Common myeloid progenitor, CD34-positive (primary cell): ENCODE measurements at regions not wholly inside any gene's neighbourhood (a gene's known extent, or its start where the extent isn't known, plus 50 kb on each side); places are given as distances from the start of the nearest gene placed in this dataset.
A peak's percentile ranks its signal among the peaks of the same experiment; 100 is the strongest.
"Not testable (repeated sequence)": the region's sequence is repeated elsewhere in the genome, so short reads cannot be mapped to it uniquely, and the experiment has no call there.

Experiments used
- CTCF ChIA-PET: fragments of 350-600 bp; sonication (Branson Sonifier 250); formaldehyde crosslinking; loops from one replicate; lab custom pipeline; 2021; ENCODE audit warnings: antibody characterized with exemption; lab: Charles Lee
- POLR2A ChIA-PET: fragments of 350-600 bp; sonication (Branson Sonifier 250); formaldehyde crosslinking; loops from one replicate; lab custom pipeline; 2021; ENCODE audit warnings: antibody characterized with exemption; lab: Charles Lee
- DNase-seq, 3 donors: peaks; one replicate each; pipeline versions ENCODE4 v3.0.0 to v3.0.0-alpha.2; 2013
- H3K27ac ChIP-seq, 2 experiments: 1 replicate in 1 of 2; 2 replicates in 1 of 2; pipeline ENCODE4 v1.7.0; 2013; ENCODE audit warnings: inconsistent platforms in 2 of 2, low read length in 2 of 2, mild to moderate bottlenecking in 2 of 2, low read depth in 1 of 2, moderate library complexity in 1 of 2; ENCODE audit not compliant: severe bottlenecking in 2 of 2, insufficient read depth in 1 of 2, poor library complexity in 1 of 2
- H3K27me3 ChIP-seq, 5 experiments: replicated peaks in 2 of 5; 1 replicate in 3 of 5; 2 replicates in 2 of 5; pipeline versions ENCODE4 v1.6.1 to v1.7.0; 2013; ENCODE audit warnings: low read length in 4 of 5, mild to moderate bottlenecking in 2 of 5, moderate library complexity in 2 of 5, inconsistent platforms in 1 of 5; ENCODE audit not compliant: insufficient read depth in 5 of 5, control insufficient read depth in 4 of 5
- H3K36me3 ChIP-seq, 4 experiments: 1 replicate in 2 of 4; 2 replicates in 2 of 4; pipeline versions ENCODE4 v1.6.1 to v1.7.0; 2013; ENCODE audit warnings: low read length in 3 of 4, control low read depth in 1 of 4, mild to moderate bottlenecking in 1 of 4; ENCODE audit not compliant: control insufficient read depth in 4 of 4, insufficient read depth in 4 of 4
- H3K4me1 ChIP-seq, 4 experiments: 1 replicate in 3 of 4; 2 replicates in 1 of 4; pipeline versions ENCODE4 v1.6.1 to v1.7.1; 2013; ENCODE audit warnings: low read length in 3 of 4, mild to moderate bottlenecking in 3 of 4, control low read depth in 1 of 4, inconsistent platforms in 1 of 4, moderate library complexity in 1 of 4; ENCODE audit not compliant: control insufficient read depth in 4 of 4, insufficient read depth in 4 of 4; ENCODE audit errors: control extremely low read depth in 1 of 4
- H3K4me3 ChIP-seq, 7 experiments: 1 replicate in 4 of 7; 2 replicates in 3 of 7; pipeline versions ENCODE4 v1.5.1 to v1.7.0; 2013; ENCODE audit warnings: mild to moderate bottlenecking in 7 of 7, low read length in 6 of 7, moderate library complexity in 6 of 7, inconsistent platforms in 2 of 7, low read depth in 2 of 7, control low read depth in 1 of 7; ENCODE audit not compliant: insufficient read depth in 4 of 7, control insufficient read depth in 1 of 7; ENCODE audit errors: extremely low read depth in 1 of 7
- H3K9me3 ChIP-seq, 5 experiments: 1 replicate in 4 of 5; 2 replicates in 1 of 5; pipeline versions ENCODE4 v1.6.1 to v1.7.1; 2013; ENCODE audit warnings: low read length in 4 of 5, mild to moderate bottlenecking in 2 of 5, inconsistent platforms in 1 of 5, low read depth in 1 of 5, moderate library complexity in 1 of 5; ENCODE audit not compliant: control insufficient read depth in 4 of 5, insufficient read depth in 2 of 5; ENCODE audit errors: control extremely low read depth in 1 of 5
- WGBS: methylation state at CpG from one replicate; pipeline ENCODE4 v1.1.5; 2013; ENCODE audit not compliant: insufficient coverage; 5-methylcytosine and 5-hydroxymethylcytosine counted together

DNA sequence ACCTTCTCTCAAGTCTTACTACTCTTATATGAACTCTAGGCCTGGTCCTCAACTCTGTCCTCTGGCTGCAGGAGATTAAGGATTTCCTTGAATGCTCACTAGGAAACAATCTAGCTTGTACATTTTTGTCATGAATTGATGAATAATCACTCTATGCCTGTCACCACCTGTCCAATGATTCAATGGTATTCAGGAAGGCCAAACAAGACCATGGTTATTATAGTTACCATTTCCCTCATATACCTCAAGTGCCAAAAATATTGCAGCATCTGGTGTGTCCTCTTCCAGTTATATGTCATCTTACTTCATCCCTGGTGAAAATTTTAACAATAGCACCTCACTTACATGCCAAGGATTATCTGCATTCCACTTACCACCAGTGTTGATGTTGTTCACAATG, 179.0 kb upstream of the MOCS2 start:
- Histone ChIP-seq H3K36me3 (no peaks in the 10 kb centered on the region), H3K4me3 (no peak overlapping the region), H3K27me3 (peaks cover 0 to 2% (median 0%) of the 10 kb centered on the region in 5 experiments), H3K27ac (no peak overlapping the region), H3K4me1 (no peaks in the 10 kb centered on the region), H3K9me3 (peaks cover 0 to 9% (median 0%) of the 10 kb centered on the region in 5 experiments)
- POLR2A ChIA-PET = no interaction called here
- CTCF ChIA-PET = no interaction called here
- DNase-seq = no peak

GRCh38 chr5:53291047-53291446, 181.5 kb upstream of the MOCS2 start:
- H3K27ac ChIP-seq = no peak overlapping the region
- H3K4me1 ChIP-seq = peaks cover 0 to 6% (median 0%) of the 10 kb centered on the region in 4 experiments
- CTCF ChIA-PET = interaction anchor here (1.3 kb wide), 1 partner anchor 121 kb away, joined by 3 read pairs; no protein-coding TSS in a partner anchor
- H3K9me3 ChIP-seq = peaks cover 0 to 9% (median 0%) of the 10 kb centered on the region in 5 experiments
- no peaks in the 10 kb centered on the region for H3K36me3 ChIP-seq
- DNase-seq = no peak
- H3K27me3 ChIP-seq = peaks cover 0 to 4% (median 0%) of the 10 kb centered on the region in 5 experiments
- H3K4me3 ChIP-seq = no peak overlapping the region
- WGBS = 100% methylated on average over 3 of the region's 4 CpGs
- POLR2A ChIA-PET = no interaction called here

- H3K4me1 ChIP-seq = peaks cover 0 to 6% (median 0%) of the 10 kb centered on the region in 4 experiments
- H3K27me3 ChIP-seq = peaks cover 0 to 4% (median 0%) of the 10 kb centered on the region in 5 experiments
- no peaks in the 10 kb centered on the region for H3K36me3 ChIP-seq
- ChIA-PET POLR2A (no interaction called here), CTCF (interaction anchor here (1.0 to 1.3 kb wide), 2 partner anchors 30 to 121 kb away, joined by 3 read pairs; no protein-coding TSS in a partner anchor)
- no peak overlapping the region for H3K27ac ChIP-seq
- H3K4me3 ChIP-seq = no peak overlapping the region
- DNase-seq = no peak
- H3K9me3 ChIP-seq = peaks cover 0 to 4% (median 0%) of the 10 kb centered on the region in 5 experiments
Observed at GRCh38 chr5:53291528-53291927, 182.0 kb upstream of the MOCS2 start.

- peaks cover 0 to 6% (median 0%) of the 10 kb centered on the region in 4 experiments for H3K4me1 ChIP-seq
- H3K4me3 ChIP-seq = no peak overlapping the region
- no CpG with 5 or more reads among the region's 5 CpGs for WGBS
- no peak overlapping the region for H3K27ac ChIP-seq
- DNase-seq = no peak
- no peaks in the 10 kb centered on the region for H3K36me3 ChIP-seq
- H3K27me3 ChIP-seq = no peaks in the 10 kb centered on the region
- H3K9me3 ChIP-seq = no peaks in the 10 kb centered on the region
- ChIA-PET POLR2A (no interaction called here), CTCF (no interaction called here)
Observed at GRCh38 chr5:53298841-53299240, 181.6 kb upstream of the FST start.

GRCh38 chr5:53302529-53302928, 177.9 kb upstream of the FST start:
- no peak for DNase-seq
- WGBS = 100% methylated on average over 1 of the region's 1 CpG
- ChIA-PET CTCF (no interaction called here), POLR2A (interaction anchor here (0.6 kb wide), 1 partner anchor 1073 kb away, joined by 3 read pairs; no protein-coding TSS in a partner anchor)
- no peak overlapping the region for H3K27ac ChIP-seq
- H3K9me3 ChIP-seq = no peaks in the 10 kb centered on the region
- no peak overlapping the region for H3K4me3 ChIP-seq
- no peaks in the 10 kb centered on the region for H3K4me1 ChIP-seq
- H3K27me3 ChIP-seq = no peaks in the 10 kb centered on the region
- H3K36me3 ChIP-seq = no peaks in the 10 kb centered on the region

DNA sequence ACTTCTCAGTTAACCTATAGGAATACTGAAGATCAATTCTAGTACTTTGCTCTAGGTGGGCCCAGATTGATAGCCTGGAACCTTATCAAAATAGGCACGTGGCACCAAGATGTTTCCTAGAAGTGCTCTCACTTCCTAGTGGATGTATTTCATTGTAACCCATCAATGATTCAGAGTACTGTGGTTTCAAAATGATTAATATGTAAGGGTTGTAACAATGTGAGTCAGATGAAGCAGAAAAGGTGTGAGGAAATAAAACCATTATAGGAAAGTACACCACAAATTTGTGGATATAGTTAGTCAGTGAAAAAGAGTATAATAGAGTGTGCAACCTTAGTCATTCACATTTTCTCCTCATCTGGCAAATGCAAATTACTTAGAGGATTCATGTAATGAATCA, 177.3 kb upstream of the FST start:
- Histone ChIP-seq H3K27ac (no peak overlapping the region), H3K9me3 (no peaks in the 10 kb centered on the region), H3K4me1 (no peaks in the 10 kb centered on the region), H3K27me3 (no peaks in the 10 kb centered on the region), H3K36me3 (no peaks in the 10 kb centered on the region), H3K4me3 (no peak overlapping the region)
- CTCF ChIA-PET = no interaction called here
- POLR2A ChIA-PET = no interaction called here
- peak in 1 of 3 donors; percentile 2 for DNase-seq
- no CpG with 5 or more reads among the region's 1 CpG for WGBS

DNA sequence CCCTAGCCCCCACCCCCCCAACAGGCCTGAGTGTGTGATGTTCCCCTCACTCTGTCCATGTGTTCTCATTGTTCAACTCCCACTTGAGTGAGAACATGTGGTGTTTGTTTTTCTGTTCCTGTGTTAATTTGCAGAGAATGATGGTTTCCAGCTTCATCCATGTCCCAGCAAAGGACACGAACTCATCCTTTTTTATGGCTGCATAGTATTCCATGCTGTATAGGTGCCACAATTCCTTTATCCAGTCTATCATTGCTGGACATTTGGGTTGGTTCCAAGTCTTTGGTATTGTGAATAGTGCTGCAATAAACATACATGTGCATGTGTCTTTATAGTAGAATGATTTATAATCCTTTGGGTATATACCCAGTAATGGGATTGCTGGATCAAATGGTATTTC, 175.1 kb upstream of the FST start:
- CTCF ChIA-PET, DNase-seq, H3K27ac ChIP-seq, H3K27me3 ChIP-seq, H3K9me3 ChIP-seq, H3K4me1 ChIP-seq, H3K36me3 ChIP-seq, H3K4me3 ChIP-seq: not testable (repeated sequence)
- no CpG with 5 or more reads among the region's 1 CpG for WGBS
- POLR2A ChIA-PET = interaction anchor here (0.5 kb wide), 1 partner anchor 33 kb away, joined by 3 read pairs; no protein-coding TSS in a partner anchor
